Activated CD8-positive, alpha-beta T cell treated with anti-CD3 and anti-CD28 coated beads, Interleukin-2, amount 10 ng/mL, durations not matched to agents 7 days and 5 days (primary cell): ENCODE measurements at regions not wholly inside any gene's neighbourhood (a gene's known extent, or its start where the extent isn't known, plus 50 kb on each side); places are given as distances from the start of the nearest gene placed in this dataset.

Source experiments
- ATAC-seq: fragments of 150-1000 bp; cut with Tn5 transposase; one replicate; pipeline ENCODE4 v1.10.0; 2021; ENCODE audit warnings: moderate library complexity
- CTCF ChIA-PET: fragments of 350-600 bp; sonication (Branson Sonifier 250); formaldehyde crosslinking; loops from one replicate; lab custom pipeline; 2021; ENCODE audit warnings: antibody characterized with exemption; lab: Charles Lee
- POLR2A ChIA-PET: fragments of 350-600 bp; sonication (Branson Sonifier 250); formaldehyde crosslinking; loops from one replicate; lab custom pipeline; 2021; ENCODE audit warnings: antibody characterized with exemption; lab: Charles Lee
- DNase-seq: peaks from one replicate; pipeline ENCODE4 v3.0.0-alpha.2; 2020
- H3K27ac Mint-ChIP-seq: one replicate; pipeline ENCODE4 v1.8.0; 2021; ENCODE audit warnings: mild to moderate bottlenecking, mixed read lengths
- H3K27me3 Mint-ChIP-seq: one replicate; pipeline ENCODE4 v1.8.0; 2021; ENCODE audit warnings: low read depth, mixed read lengths
- H3K36me3 Mint-ChIP-seq: one replicate; pipeline ENCODE4 v1.8.0; 2021; ENCODE audit warnings: low read depth, mixed read lengths
- H3K4me1 Mint-ChIP-seq: one replicate; pipeline ENCODE4 v1.8.0; 2021; ENCODE audit warnings: low read depth, mixed read lengths
- H3K4me3 Mint-ChIP-seq: one replicate; pipeline ENCODE4 v1.8.0; 2021; ENCODE audit warnings: mild to moderate bottlenecking, mixed read lengths
- H3K9me3 Mint-ChIP-seq: one replicate; pipeline ENCODE4 v1.8.0; 2022; ENCODE audit warnings: mixed read lengths; ENCODE audit not compliant: insufficient read depth

- DNase-seq (no peak), ATAC-seq (no peak)
- Mint-ChIP-seq H3K27ac (no peak overlapping the region), H3K4me1 (no peaks in the 10 kb centered on the region), H3K36me3 (no peaks in the 10 kb centered on the region), H3K27me3 (no peaks in the 10 kb centered on the region), H3K4me3 (no peak overlapping the region), H3K9me3 (peaks cover 4% of the 10 kb centered on the region)
- POLR2A ChIA-PET = no interaction called here
- CTCF ChIA-PET = no interaction called here
Measured at GRCh38 chr4:178288462-178288861, 846.2 kb upstream of the AGA start.

GRCh38 chr4:178293601-178294000 lies 851.4 kb upstream of the AGA start:
- no peaks in the 10 kb centered on the region for H3K4me1 Mint-ChIP-seq
- H3K36me3 Mint-ChIP-seq = no peaks in the 10 kb centered on the region
- DNase-seq (no peak), ATAC-seq (no peak)
- no peaks in the 10 kb centered on the region for H3K27me3 Mint-ChIP-seq
- ChIA-PET CTCF (no interaction called here), POLR2A (no interaction called here)
- no peak overlapping the region for H3K27ac Mint-ChIP-seq
- no peak overlapping the region for H3K4me3 Mint-ChIP-seq
- H3K9me3 Mint-ChIP-seq = peaks cover 11% of the 10 kb centered on the region

DNA sequence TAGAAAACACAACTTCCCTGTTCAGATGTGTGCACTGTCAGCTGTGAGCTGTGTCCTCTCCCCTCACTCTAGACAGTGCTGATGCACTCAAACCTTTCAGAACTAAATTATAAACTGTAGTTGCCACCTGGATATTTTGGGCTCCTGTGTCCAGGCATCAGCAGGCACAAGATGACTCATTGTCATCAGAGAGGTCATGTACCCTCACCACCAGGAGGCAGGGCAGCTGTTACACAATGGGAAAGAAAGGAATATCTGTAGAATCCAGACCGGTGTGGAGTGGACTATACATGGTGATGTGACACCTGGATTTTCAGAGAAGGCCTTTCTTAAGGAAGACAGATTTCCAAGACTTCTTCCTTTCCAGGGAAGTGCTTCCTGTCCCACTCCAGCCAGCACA lies 854.4 kb upstream of the AGA start:
- ATAC-seq = no peak
- POLR2A ChIA-PET = no interaction called here

DNA sequence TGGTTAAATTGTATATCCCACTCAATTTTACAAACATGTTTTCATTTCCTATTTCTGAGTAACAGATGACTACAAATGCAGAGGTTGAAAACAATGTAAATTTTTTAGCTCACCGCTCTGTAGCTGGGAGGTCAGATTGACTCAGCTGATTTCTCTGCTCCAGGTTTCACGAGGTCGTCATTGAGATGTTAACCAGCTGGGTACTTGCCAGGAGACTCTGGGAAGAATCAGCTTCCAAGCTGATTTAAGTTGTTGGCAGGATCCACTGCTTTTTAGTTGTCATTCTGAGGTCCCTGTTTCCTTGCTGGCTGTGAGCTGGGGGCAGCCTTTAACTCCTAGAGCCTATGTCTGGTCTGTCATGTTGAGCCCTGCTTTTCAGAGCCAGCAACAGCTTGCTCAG lies 864.3 kb upstream of the AGA start:
- H3K9me3 Mint-ChIP-seq = no peaks in the 10 kb centered on the region
- no peaks in the 10 kb centered on the region for H3K27me3 Mint-ChIP-seq
- ChIA-PET CTCF (no interaction called here), POLR2A (no interaction called here)
- H3K27ac Mint-ChIP-seq = no peak overlapping the region
- H3K36me3 Mint-ChIP-seq = no peaks in the 10 kb centered on the region
- ATAC-seq = no peak
- DNase-seq = no peak
- H3K4me1 Mint-ChIP-seq = no peaks in the 10 kb centered on the region
- no peak overlapping the region for H3K4me3 Mint-ChIP-seq

More for the DNA sequence above, 854.4 kb upstream of the AGA start:
- CTCF ChIA-PET = no interaction called here
- Mint-ChIP-seq H3K27me3 (no peaks in the 10 kb centered on the region), H3K27ac (no peak overlapping the region), H3K4me3 (no peak overlapping the region), H3K36me3 (no peaks in the 10 kb centered on the region), H3K9me3 (peaks cover 11% of the 10 kb centered on the region), H3K4me1 (no peaks in the 10 kb centered on the region)
- no peak for DNase-seq

DNA sequence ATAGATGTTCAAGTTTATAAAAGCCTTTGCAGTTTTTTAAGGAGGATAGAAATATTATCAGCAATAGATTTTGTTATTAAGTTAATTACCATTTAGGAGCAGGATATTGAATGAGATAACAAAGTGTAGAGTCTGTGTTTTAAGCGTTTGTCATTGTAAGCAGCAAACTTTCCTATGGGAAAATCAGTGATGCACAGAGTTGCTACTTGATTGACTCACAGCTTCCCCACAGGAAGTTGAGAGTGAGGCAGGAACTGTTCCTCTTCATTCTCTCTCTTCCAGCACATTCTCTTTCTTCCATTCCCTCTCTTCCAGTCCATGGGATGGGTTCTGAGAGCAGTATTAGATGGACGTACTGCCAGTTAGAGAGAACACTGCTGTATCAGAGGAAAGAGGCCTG lies 867.7 kb upstream of the AGA start:
- DNase-seq = no peak
- Mint-ChIP-seq H3K27me3 (no peaks in the 10 kb centered on the region), H3K9me3 (no peaks in the 10 kb centered on the region), H3K4me1 (no peaks in the 10 kb centered on the region), H3K36me3 (no peaks in the 10 kb centered on the region), H3K27ac (no peak overlapping the region), H3K4me3 (no peak overlapping the region)
- ChIA-PET POLR2A (no interaction called here), CTCF (no interaction called here)
- no peak for ATAC-seq

DNA sequence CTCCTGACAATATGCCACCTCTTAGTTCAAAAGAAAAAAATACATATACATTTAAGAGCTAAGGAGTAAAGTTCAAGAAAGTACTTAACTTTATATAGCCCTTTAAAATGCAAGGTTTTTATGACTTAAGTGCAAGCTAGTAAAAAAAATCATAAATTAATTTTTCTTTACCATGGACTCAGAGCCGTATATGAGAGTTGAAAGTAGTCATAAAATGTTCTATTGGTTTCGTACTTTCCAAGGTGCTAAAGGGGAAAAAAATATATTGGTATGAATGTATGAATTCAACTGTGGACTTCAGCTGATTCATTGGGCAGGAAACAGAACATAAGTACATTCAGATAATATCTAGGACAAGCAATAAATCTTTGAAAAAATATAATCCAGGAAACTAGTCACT lies 869.8 kb upstream of the AGA start:
- ATAC-seq (no peak), DNase-seq (no peak)
- POLR2A ChIA-PET = no interaction called here
- Mint-ChIP-seq H3K9me3 (no peaks in the 10 kb centered on the region), H3K27ac (no peak overlapping the region), H3K36me3 (no peaks in the 10 kb centered on the region), H3K4me3 (no peak overlapping the region), H3K4me1 (no peaks in the 10 kb centered on the region), H3K27me3 (no peaks in the 10 kb centered on the region)
- CTCF ChIA-PET = no interaction called here

DNA sequence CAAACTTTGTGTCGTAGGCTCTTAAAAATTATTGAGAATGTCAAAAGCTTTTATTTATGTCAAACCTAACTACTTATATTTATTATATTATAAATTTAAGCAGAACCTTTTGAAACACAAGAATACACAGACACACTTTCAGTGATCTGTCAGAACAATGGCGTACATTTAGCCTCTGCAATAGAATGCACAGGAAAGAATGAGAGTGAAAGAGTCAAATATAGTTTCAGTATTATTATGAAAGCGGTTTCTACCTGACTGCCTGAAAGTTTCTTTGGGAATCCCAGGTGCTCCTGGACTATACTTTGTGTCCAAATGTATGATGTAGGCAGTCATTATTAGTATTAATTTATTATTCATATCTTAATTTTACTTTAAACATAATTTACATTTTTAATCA lies 872.0 kb upstream of the AGA start:
- CTCF ChIA-PET = no interaction called here
- Mint-ChIP-seq H3K27me3 (no peaks in the 10 kb centered on the region), H3K27ac (no peak overlapping the region), H3K36me3 (no peaks in the 10 kb centered on the region), H3K4me1 (no peaks in the 10 kb centered on the region), H3K9me3 (no peaks in the 10 kb centered on the region), H3K4me3 (no peak overlapping the region)
- POLR2A ChIA-PET = no interaction called here
- ATAC-seq (no peak), DNase-seq (no peak)

DNA sequence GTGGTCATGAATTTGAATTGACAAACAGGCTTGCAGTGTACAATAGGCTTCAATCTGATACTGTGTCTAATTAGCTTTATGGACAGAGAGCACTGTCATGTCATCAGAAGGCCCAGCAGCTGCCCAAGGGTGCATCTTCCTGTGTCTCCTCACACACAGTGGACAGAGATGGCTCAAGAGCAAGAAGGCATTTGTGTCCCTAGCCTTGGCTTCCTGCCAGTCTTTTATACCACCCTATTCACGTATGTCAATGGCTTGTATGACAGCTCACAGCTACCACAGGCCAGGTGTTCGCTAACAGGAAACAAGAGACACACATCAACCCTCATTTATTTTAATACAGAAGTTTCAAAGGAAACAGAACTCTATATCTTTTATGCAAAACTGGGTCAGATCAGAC lies 874.0 kb upstream of the AGA start:
- CTCF ChIA-PET = no interaction called here
- ATAC-seq = no peak
- no peaks in the 10 kb centered on the region for H3K36me3 Mint-ChIP-seq
- H3K27me3 Mint-ChIP-seq = no peaks in the 10 kb centered on the region
- H3K4me1 Mint-ChIP-seq = no peaks in the 10 kb centered on the region
- peaks cover 10% of the 10 kb centered on the region for H3K9me3 Mint-ChIP-seq
- DNase-seq = no peak
- no peak overlapping the region for H3K4me3 Mint-ChIP-seq
- H3K27ac Mint-ChIP-seq = no peak overlapping the region
- POLR2A ChIA-PET = no interaction called here

- DNase-seq = no peak
- no peaks in the 10 kb centered on the region for H3K4me1 Mint-ChIP-seq
- no peaks in the 10 kb centered on the region for H3K27me3 Mint-ChIP-seq
- ATAC-seq = no peak
- H3K36me3 Mint-ChIP-seq = no peaks in the 10 kb centered on the region
- POLR2A ChIA-PET = no interaction called here
- H3K4me3 Mint-ChIP-seq = no peak overlapping the region
- H3K9me3 Mint-ChIP-seq = peaks cover 17% of the 10 kb centered on the region
- CTCF ChIA-PET = no interaction called here
- H3K27ac Mint-ChIP-seq = no peak overlapping the region
Measured at GRCh38 chr4:178320003-178320402, 877.8 kb upstream of the AGA start.

DNA sequence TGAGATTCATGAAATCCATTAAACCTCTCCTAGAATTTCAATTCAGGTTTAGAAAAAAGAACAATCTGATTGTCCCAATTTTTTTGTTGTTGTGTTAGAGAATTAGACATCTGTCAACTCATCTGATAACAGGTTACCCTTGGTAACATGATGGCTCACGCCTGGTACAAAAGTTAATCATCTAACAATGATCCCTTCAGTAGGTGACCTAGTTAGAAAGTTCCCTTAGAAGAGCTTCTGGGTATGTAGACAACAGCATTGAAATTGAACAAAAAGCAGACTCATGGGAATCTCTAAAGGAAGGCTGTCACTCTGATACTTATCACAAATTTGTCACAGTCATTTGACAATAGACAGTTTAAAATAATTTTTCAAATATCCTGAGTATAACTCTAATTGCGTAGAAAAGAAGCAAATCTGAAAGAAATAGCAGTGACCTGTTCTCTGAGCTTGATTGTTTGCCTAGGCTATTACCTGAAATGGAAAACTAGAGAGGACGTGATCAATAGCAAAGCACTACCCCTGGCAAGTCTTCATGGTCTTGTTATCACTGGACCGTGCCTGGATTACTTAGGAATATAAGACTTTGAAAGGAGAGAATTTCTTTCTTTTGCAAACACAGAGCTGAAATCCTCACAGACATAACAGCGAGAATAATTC lies 880.4 kb upstream of the AGA start:
- Mint-ChIP-seq H3K27me3 (no peaks in the 10 kb centered on the region), H3K4me1 (no peaks in the 10 kb centered on the region), H3K4me3 (no peak overlapping the region), H3K36me3 (no peaks in the 10 kb centered on the region), H3K9me3 (peaks cover 17% of the 10 kb centered on the region), H3K27ac (no peak overlapping the region)
- ChIA-PET CTCF (no interaction called here), POLR2A (no interaction called here)
- DNase-seq (no peak), ATAC-seq (no peak)

DNA sequence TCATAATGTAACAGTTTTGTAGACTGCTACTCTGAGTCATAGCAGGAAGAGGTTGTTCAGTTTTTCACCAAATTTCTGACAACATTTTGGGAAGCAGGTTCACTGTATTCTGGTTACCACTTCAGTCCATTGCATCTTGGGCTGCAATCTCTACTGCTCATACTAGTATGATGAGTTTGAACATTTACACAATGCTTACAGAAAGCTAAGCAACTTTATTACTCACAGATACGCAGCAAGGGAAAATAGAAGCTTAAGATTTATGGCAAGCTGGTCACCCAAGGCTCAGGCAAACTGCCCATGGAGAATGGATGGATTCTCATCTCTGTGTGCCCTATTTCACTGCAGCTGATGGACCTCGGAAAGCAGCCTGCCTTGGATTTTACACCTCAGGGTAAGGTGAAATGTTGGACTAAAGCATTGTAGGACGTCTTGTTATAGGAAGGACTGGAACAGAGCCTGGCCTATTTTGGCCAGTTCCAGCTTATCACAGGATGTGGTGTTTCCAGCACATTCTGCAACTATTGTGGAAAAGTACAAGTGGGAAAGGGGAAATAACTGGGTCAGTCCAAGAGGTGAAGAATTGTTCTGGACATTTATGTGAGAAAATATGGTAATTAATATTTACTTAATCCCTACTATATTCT lies 887.1 kb upstream of the AGA start:
- Mint-ChIP-seq H3K27ac (no peak overlapping the region), H3K9me3 (no peaks in the 10 kb centered on the region), H3K4me1 (no peaks in the 10 kb centered on the region), H3K36me3 (no peaks in the 10 kb centered on the region), H3K4me3 (no peak overlapping the region), H3K27me3 (no peaks in the 10 kb centered on the region)
- ATAC-seq (no peak), DNase-seq (no peak)
- CTCF ChIA-PET = no interaction called here
- POLR2A ChIA-PET = no interaction called here

GRCh38 chr4:178333355-178333754 lies 891.1 kb upstream of the AGA start:
- ATAC-seq (no peak), DNase-seq (no peak)
- no peaks in the 10 kb centered on the region for H3K36me3 Mint-ChIP-seq
- no peaks in the 10 kb centered on the region for H3K4me1 Mint-ChIP-seq
- ChIA-PET CTCF (no interaction called here), POLR2A (no interaction called here)
- no peak overlapping the region for H3K4me3 Mint-ChIP-seq
- H3K27ac Mint-ChIP-seq = no peak overlapping the region
- no peaks in the 10 kb centered on the region for H3K27me3 Mint-ChIP-seq
- peaks cover 5% of the 10 kb centered on the region for H3K9me3 Mint-ChIP-seq

GRCh38 chr4:178339769-178340168 lies 897.5 kb upstream of the AGA start:
- Mint-ChIP-seq H3K36me3 (no peaks in the 10 kb centered on the region), H3K4me3 (no peak overlapping the region), H3K27me3 (no peaks in the 10 kb centered on the region), H3K9me3 (peaks cover 5% of the 10 kb centered on the region), H3K27ac (no peak overlapping the region), H3K4me1 (no peaks in the 10 kb centered on the region)
- CTCF ChIA-PET = no interaction called here
- DNase-seq (no peak), ATAC-seq (no peak)
- POLR2A ChIA-PET = no interaction called here
